HG02642 (cell line): ENCODE measurements at regions not wholly inside any gene's neighbourhood (a gene's known extent, or its start where the extent isn't known, plus 50 kb on each side); places are given as distances from the start of the nearest gene placed in this dataset.

ENCODE experiments used
- ATAC-seq: cut with Tn5 transposase; IDR thresholded peaks from one replicate; pipeline ENCODE4 v1.9.1; 2021; ENCODE audit warnings: mild to moderate bottlenecking; ENCODE audit not compliant: unreplicated experiment, poor library complexity

DNA sequence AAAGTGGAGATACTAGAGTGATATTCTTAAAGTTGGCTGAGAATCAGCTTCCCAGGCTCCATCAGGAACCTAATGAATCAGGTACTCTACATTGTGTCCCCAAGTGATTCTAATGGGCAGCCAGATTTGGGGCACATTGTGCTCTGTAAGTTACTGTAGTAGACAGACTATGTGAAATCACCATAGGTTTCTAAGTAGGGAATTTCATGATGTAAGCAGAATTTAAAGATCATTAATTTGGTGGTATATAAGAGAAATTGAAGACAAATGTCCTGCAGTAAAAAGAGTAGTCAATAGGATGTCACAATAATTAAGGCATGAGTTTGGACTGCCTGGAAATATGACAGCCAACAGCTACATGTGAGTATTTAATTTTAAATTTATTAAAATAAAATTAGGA lies 602.4 kb upstream of the ACVR2A start:
- ATAC-seq: no peak

DNA sequence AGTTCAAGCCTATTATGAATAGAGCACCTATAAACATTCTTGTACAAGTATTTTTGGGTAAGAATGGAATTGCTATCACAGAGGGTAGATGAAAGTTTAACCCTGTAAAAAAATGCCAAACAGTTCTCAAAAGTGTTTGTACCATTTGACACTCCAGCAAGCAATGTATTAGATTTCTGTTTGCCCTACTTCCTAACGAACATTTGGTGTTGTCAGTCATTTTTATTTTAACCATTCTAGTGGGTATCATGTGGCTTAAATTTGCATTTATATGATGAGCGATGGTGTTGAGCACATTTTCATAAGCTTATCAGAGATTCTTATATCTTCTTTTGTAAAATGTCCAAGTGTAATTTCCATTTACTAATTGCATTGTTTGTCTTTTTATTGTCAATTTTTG lies 608.2 kb upstream of the ACVR2A start:
- ATAC-seq: no peak

DNA sequence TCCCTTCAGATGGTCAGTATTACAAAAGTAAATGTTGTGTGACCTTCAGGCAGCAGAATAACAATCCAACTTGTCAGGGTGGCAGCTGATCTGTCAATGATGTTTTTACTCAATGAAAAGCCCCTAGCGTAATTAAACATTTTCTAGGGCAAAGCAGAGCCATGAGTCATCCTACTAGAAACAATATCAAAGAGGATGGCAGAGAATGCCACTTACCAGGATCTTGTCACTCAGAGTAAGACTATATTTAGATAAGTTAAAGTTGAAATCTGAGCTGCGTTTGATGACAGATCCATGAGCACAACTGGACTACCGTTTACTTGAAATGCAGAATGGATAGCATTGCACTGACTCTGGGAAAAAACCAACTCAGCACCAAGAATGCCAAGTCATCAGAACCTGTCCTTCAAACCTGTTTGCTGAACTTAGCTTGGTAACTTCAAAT lies 612.6 kb upstream of the ACVR2A start:
- no peak for ATAC-seq

- peak; percentile 85 for ATAC-seq
Measured at GRCh38 chr2:147231607-147232006, 613.2 kb upstream of the ACVR2A start.

- no peak for ATAC-seq
Measured at GRCh38 chr2:147231081-147231480, 613.7 kb upstream of the ACVR2A start.

DNA sequence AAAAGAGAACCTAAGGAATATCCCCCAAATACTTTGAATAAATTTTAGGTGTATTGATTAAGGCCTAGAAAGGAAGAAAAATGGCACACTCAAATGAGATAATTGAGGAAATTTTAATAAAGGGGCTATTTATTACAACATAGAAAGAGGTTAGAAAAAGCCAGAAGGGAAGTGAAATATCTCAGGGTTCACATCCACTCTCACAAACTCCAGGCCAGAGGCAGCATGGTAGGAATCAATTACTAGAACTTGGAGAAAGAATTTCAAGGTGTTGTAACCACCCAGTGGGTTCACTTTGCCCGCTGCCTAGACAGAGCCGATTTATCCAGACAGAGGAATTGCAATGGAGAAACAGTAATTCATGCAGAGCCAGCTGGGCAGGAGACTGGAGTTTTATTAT lies 617.5 kb upstream of the ACVR2A start:
- ATAC-seq: no peak

DNA sequence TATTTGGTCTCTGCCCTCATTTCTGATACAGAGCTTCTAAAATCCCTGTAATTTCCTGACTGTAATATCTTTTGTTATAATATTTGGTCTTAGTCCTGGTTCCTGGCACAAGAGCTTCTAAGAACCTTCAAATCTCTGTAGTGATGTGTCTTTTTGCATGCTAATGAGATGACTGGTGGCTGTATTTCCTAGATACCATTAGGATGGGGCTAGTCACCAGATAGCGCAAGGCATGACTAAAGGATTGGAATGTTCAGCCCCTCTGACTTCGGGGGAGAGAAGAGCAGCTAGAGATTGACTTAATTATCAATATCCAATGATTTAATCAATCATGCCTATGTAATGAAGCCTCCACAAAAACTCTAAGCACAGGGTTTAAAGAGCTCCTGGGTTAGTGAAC lies 620.8 kb upstream of the ACVR2A start:
- no peak for ATAC-seq

GRCh38 chr2:147223553-147224060 lies 621.2 kb upstream of the ACVR2A start:
- ATAC-seq: no peak

- peak; percentile 84 for ATAC-seq
Measured at GRCh38 chr2:147223119-147223518, 621.7 kb upstream of the ACVR2A start.

DNA sequence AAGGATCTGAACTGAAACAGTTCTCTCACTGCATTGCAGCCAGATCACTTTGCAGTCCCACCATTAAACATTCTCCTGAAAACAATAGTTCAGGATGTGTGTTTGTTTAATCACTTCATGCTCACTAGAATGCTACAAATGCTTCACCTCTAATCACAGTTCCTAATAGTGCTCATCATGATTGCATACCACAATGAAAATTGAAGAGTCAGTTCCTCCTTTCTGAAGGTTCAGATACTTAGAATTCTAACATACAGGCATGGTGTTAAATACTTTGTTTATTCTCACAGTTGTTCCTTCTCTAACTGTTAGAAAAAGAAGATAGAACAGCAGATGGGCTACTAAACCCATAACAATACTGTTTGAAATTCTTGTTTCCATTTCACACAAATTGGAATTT lies 622.3 kb upstream of the ACVR2A start:
- peak; percentile 56 for ATAC-seq

DNA sequence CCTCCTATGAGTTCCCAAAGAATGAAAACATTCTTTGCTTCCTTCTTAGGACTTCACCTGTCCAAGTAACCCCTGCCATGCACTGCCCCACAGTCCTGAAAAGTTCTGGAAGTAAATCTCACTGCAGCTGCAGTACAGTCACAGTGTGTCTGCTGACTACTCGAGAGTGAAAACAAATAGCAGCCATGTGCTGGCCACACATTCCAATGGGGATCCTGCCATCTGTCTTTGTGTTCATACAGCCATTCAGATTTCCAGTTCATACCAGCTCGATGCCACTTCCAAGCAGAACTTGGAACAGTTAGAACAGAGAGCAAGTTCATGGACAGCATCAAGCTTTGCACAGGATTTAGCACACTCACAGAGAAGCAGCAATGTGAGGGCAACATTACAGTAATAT lies 629.9 kb upstream of the ACVR2A start:
- ATAC-seq: no peak

GRCh38 chr2:147211484-147211883 lies 633.3 kb upstream of the ACVR2A start:
- ATAC-seq: no peak

DNA sequence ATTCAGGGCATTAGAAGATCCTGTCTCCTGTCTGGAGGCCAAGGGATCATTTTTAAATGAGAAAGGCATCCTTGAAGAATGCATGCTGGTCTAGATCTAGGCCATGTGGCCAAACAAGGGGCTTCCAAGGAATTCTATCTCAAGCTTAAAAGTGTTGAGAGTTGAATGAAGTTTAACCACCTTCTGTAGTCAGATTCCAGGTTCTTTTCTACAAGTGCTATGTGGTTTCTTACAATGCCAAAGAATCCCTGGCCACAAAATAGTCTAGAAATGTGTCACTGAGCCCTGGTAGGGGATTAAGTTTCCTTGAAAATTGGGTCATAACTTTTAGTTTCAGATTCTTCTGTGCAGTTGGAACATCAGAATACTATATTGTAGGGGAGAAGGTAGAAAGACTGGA lies 640.7 kb upstream of the ACVR2A start:
- ATAC-seq: no peak

- ATAC-seq: no peak
Measured at GRCh38 chr2:147198651-147199171, 646.1 kb upstream of the ACVR2A start.

GRCh38 chr2:147197754-147198483 lies 646.9 kb upstream of the ACVR2A start:
- ATAC-seq: no peak

GRCh38 chr2:147182260-147182659 lies 662.6 kb upstream of the ACVR2A start:
- peak; percentile 74 for ATAC-seq

GRCh38 chr2:147181351-147182029 lies 663.3 kb upstream of the ACVR2A start:
- peak; percentile 73 for ATAC-seq

- no peak for ATAC-seq
Measured at GRCh38 chr2:147177071-147177857, 667.6 kb upstream of the ACVR2A start.

- no peak for ATAC-seq
Measured at GRCh38 chr2:147174824-147175254, 670.0 kb upstream of the ACVR2A start.

GRCh38 chr2:147173798-147174197 lies 671.0 kb upstream of the ACVR2A start:
- ATAC-seq: peak; percentile 59

DNA sequence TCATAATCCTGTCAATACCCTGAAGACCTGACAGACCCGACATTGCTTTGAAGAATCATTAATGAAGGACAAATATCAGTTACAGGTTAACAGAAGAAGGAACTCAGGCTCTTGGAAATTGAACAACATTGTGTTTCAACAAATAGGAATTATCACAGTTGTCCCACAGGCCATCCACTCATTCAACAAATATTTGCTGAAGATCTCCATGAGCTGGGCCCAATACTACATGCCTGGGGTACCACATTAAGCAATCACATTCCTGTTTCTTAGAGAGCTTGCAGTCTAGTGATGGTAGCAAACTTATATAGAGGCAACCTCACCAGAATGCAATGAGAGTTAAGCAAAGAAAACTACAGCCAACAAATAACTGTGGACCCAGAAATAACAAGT lies 671.6 kb upstream of the ACVR2A start:
- no peak for ATAC-seq
